Activated CD4-positive, alpha-beta T cell treated with anti-CD3 and anti-CD28 coated beads, Interleukin-2, amount 10 ng/mL, durations not matched to agents 24 days and 14 days (primary cell): ENCODE measurements at regions not wholly inside any gene's neighbourhood (a gene's known extent, or its start where the extent isn't known, plus 50 kb on each side); places are given as distances from the start of the nearest gene placed in this dataset.
"Not testable (repeated sequence)": the region's sequence is repeated elsewhere in the genome, so short reads cannot be mapped to it uniquely, and the experiment has no call there.

Source experiments
- DNase-seq: peaks from one replicate; pipeline ENCODE4 v3.0.0; 2022
- H3K27ac Mint-ChIP-seq: one replicate; pipeline ENCODE4 v1.8.0; 2022; ENCODE audit warnings: mild to moderate bottlenecking, mixed read lengths
- H3K27me3 Mint-ChIP-seq: one replicate; pipeline ENCODE4 v1.8.0; 2022; ENCODE audit warnings: mixed read lengths
- H3K36me3 Mint-ChIP-seq: one replicate; pipeline ENCODE4 v1.8.0; 2022; ENCODE audit warnings: low read depth, mild to moderate bottlenecking, mixed read lengths
- H3K4me1 Mint-ChIP-seq: one replicate; pipeline ENCODE4 v1.8.0; 2021; ENCODE audit warnings: mixed read lengths
- H3K4me3 Mint-ChIP-seq: one replicate; pipeline ENCODE4 v1.8.0; 2022; ENCODE audit warnings: mild to moderate bottlenecking, moderate library complexity, mixed read lengths
- H3K9me3 Mint-ChIP-seq: one replicate; pipeline ENCODE4 v1.8.0; 2021; ENCODE audit warnings: mixed read lengths
- intact Hi-C: fragments of 100-400 bp; cut with micrococcal nuclease; formaldehyde crosslinking; loops from one replicate; pipeline ENCODE4 v1.15.1; 2023

DNA sequence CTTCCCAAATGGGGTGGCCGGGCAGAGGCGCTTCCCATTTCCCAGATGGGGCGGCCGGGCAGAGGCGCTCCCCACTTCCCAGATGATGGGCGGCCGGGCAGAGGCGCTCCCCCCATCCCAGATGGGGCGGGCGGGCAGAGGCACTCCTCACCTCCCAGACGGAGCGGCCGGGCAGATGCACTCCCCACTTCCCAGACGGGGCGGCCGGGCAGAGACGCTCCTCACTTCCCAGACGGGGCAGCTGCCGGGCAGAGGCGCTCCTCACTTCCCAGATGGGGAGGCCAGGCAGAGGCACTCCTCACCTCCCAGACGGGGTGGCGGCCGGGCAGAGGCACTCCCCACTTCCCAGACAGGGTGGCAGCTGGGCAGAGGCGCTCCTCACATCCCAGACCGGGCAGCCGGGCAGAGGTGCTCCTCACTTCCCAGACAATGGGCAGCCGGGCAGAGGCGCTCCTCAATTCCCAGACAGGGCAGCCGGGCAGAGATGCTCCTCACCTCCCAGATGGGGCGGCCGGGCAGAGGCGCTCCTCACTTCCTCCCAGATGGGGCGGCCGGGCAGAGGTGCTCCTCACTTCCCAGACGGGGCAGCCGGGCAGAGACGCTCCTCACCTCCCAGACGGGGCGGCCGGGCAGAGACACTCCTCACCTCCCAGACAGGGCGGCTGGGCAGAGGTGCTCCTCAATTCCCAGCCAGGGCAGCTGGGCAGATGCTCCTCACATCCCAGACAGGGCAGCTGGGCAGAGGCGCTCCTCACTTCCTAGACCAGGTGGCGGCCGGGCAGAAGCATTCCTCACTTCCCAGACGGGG lies 345.0 kb downstream of the TUBA3C start:
- H3K4me1 Mint-ChIP-seq, H3K36me3 Mint-ChIP-seq: not testable (repeated sequence)

DNA sequence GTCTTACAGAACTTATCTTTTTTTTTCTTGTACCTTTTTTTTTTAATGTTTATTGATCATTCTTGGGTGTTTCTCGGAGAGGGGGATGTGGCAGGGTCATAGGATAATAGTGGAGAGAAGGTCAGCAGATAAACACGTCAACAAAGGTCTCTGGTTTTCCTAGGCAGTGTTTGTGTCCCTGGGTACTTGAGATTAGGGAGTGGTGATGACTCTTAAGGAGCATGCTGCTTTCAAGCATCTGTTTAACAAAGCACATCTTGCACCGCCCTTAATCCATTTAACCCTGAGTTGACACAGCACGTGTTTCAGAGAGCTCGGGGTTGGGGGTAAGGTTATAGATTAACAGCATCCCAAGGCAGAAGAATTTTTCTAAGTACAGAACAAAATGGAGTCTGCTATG lies 345.9 kb downstream of the TUBA3C start:
- H3K27ac Mint-ChIP-seq, DNase-seq, H3K4me1 Mint-ChIP-seq, H3K9me3 Mint-ChIP-seq, H3K36me3 Mint-ChIP-seq, H3K27me3 Mint-ChIP-seq, intact Hi-C loops, H3K4me3 Mint-ChIP-seq: not testable (repeated sequence)

More for the DNA sequence above, 345.0 kb downstream of the TUBA3C start:
- H3K27ac Mint-ChIP-seq, DNase-seq, H3K27me3 Mint-ChIP-seq, H3K4me3 Mint-ChIP-seq, H3K9me3 Mint-ChIP-seq, intact Hi-C loops: not testable (repeated sequence)

DNA sequence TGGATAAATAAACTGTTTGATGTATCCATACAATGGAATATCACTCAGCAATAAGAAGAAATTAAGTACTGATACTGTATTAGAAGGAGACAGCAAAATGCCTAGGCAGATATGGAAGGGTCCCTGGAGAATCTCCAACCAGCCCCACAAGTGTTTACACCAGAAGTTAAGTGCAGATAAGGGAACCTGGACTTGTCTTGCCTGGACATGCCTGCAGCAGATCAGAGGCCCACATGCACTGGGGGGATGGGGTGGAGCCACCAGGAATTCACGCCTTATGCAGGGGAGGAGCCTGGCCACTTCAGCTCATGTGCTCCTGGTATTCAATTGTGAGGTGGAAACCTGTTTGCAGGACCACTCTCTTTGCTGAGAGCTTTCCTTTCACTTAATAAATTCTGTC lies 356.9 kb downstream of the TUBA3C start:
- H3K27ac Mint-ChIP-seq = not testable (repeated sequence)

DNA sequence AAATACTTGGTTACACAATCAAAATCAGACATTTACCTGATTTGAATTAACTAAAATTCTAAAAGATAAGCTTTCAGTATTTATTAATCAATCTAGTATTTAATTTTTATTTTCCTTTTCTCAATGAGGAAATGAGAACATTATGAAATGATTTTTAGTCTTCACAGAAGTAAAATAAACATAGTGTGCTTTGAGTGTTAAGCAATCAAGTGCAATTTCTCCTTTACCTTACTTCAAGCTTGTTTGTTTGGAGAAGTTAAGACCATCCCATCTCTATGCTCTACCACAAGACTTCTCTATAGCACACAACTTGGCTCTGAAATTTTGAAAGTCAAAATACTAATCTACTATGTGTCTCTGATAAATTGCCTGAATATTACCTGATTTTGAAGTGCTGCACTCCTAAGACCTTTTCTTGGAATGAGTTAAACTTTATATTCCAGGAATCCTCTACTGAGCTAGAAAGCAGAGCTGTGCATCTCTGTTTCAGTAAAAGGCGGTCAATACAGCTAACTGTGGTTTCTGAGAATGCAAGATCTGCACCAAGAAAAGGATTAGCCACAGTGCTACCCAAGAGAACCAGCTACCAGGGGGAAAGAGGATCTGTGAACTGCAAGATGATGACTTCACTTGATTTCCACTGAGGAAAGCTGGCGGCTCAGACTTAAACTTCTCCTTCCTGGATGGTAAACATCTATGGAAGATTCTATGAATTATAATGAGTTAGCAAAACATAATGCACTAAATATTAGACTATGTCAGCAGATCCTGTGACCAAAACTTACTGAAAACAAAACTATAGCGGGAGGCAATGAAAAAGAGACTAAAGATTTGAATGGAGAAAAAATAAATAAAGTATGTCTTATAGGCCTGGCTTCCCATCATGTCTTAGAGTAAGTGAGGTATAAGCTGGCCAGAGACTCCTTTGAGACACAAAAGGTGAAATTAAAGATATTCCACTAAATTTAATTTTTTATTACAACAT lies 358.7 kb downstream of the TUBA3C start:
- intact Hi-C loops, H3K27me3 Mint-ChIP-seq, H3K27ac Mint-ChIP-seq, H3K4me1 Mint-ChIP-seq, H3K4me3 Mint-ChIP-seq, DNase-seq, H3K9me3 Mint-ChIP-seq, H3K36me3 Mint-ChIP-seq: not testable (repeated sequence)

More for the DNA sequence above, 356.9 kb downstream of the TUBA3C start:
- H3K27me3 Mint-ChIP-seq, DNase-seq, intact Hi-C loops, H3K9me3 Mint-ChIP-seq, H3K4me3 Mint-ChIP-seq, H3K36me3 Mint-ChIP-seq, H3K4me1 Mint-ChIP-seq: not testable (repeated sequence)

DNA sequence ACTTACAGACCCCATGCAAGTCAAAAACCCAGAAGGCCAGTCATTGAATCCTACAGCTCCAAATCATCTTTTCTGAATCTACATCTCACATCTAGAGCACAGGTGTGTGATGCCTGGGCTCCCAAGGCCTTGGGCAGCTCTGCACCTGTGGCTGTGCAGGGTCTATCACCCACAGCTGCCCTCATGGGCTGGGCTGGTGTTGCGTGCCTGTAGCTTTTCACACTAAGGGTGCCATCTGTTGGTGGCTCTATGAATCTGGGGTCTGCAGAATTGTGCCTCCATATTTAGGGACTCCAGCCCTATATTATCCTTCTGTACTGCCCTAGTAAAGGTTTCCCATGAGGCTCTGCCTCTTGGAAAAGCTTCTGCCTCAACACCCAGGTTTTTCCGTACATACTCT lies 407.6 kb downstream of the TUBA3C start:
- DNase-seq, H3K9me3 Mint-ChIP-seq, H3K4me3 Mint-ChIP-seq, H3K27ac Mint-ChIP-seq, intact Hi-C loops, H3K27me3 Mint-ChIP-seq, H3K36me3 Mint-ChIP-seq, H3K4me1 Mint-ChIP-seq: not testable (repeated sequence)

DNA sequence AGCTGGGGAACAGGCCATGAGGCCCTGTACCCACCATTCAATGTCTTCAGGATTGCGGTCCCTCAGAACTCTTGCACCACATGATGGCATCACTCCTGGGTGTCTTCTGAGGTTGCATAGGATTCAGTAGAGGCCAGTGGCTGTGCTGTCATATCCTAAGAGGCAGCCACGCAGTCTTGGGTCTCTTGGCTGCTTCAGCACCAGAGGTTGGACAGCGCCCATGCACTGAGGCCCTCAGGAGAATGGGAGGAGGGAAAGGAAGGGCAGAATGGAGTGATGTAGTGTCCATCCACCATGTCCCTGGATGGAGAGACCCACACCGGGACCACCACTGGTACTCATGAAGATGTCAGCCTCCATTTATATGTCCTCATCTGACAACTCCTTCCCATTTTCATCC lies 439.9 kb downstream of the TUBA3C start:
- H3K27me3 Mint-ChIP-seq, H3K4me1 Mint-ChIP-seq, H3K27ac Mint-ChIP-seq, DNase-seq, H3K4me3 Mint-ChIP-seq, H3K9me3 Mint-ChIP-seq, intact Hi-C loops, H3K36me3 Mint-ChIP-seq: not testable (repeated sequence)

DNA sequence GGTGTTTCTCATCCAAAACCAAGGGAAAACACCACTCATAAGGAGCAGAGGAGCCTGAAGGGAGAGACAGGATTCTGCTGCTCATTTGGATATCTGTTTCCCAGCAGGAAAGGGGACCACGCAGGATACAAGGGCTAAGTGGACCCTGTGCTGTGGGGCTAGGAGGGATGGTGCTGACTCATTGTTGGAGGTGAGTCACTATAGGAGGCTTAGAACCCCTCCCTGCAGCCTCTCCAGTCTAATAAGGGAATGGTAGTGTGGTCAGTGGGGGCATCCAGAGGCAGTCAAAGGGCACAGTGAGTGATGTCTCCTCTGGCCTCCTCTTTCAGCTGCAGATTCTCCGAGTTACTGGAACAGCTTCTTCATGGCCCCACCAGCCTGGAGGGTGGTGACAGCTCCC lies 442.3 kb downstream of the TUBA3C start:
- Mint-ChIP-seq H3K27me3 (no peaks in the 10 kb centered on the region), H3K36me3 (no peaks in the 10 kb centered on the region), H3K4me1 (no peaks in the 10 kb centered on the region), H3K9me3 (no peaks in the 10 kb centered on the region), H3K4me3 (no peak overlapping the region), H3K27ac (no peak overlapping the region)
- intact Hi-C loops = no loop called here
- DNase-seq = no peak

DNA sequence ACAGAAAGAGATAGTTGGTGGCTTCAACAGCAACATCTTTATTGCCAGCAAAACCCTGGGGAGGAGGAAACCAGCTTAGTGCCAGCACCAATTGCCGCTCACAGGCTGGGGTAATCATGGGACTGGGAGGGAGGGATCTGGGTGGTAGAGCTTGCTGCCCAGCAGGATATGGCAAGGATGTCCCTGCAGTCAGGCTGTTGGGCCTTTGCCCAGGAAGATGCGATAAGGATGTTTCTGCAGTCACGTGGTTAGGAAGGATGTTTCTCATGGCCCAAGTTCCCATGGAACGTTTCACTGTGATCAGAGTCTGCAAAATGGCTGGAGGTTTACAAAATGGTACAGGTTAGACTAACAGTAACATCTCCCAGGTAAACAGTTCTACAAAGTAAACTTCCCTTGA lies 443.5 kb downstream of the TUBA3C start:
- intact Hi-C loops, H3K27me3 Mint-ChIP-seq, H3K4me3 Mint-ChIP-seq, H3K9me3 Mint-ChIP-seq, H3K36me3 Mint-ChIP-seq, H3K4me1 Mint-ChIP-seq, H3K27ac Mint-ChIP-seq, DNase-seq: not testable (repeated sequence)

DNA sequence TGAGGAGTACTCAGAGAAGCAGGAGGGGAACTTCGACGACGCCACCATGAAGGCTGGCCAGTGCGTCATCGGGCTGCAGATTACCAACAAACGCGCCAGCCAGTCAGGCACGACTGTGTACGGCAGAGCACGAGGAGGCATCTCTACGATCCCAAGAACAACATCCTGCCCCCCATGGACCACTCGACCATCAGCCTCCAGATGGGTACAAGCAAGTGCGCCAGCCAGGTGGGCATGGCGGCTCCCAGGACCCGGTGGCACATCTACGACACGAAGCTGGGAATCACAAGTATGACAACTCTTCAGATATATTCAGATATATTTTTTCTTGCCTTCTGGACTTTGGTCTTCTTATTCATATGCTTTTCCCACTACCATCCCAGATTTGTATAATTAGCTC lies 454.5 kb downstream of the TUBA3C start:
- H3K9me3 Mint-ChIP-seq, H3K27me3 Mint-ChIP-seq, H3K27ac Mint-ChIP-seq, H3K4me1 Mint-ChIP-seq, intact Hi-C loops, DNase-seq, H3K4me3 Mint-ChIP-seq, H3K36me3 Mint-ChIP-seq: not testable (repeated sequence)

DNA sequence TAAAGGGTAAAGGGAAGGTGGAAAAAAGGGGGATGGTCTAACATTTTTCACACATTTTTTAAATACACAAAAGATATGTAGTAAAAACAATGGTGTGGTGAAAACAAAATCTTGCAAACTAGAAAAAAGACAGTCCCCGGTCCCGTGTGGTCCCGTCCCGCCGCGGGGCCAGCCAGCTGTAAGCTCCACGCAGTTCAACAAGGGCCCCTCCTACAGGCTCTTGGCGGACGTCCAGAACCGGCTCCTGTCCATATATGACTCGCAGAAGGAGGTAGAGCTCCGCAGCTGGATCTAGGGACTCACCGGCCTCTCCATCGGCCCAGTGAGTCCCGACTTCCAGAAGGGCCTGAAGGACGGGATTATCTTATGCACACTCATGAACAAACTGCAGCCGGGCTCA lies 455.1 kb downstream of the TUBA3C start:
- H3K27me3 Mint-ChIP-seq, DNase-seq, H3K36me3 Mint-ChIP-seq, H3K27ac Mint-ChIP-seq, intact Hi-C loops, H3K9me3 Mint-ChIP-seq, H3K4me3 Mint-ChIP-seq, H3K4me1 Mint-ChIP-seq: not testable (repeated sequence)

DNA sequence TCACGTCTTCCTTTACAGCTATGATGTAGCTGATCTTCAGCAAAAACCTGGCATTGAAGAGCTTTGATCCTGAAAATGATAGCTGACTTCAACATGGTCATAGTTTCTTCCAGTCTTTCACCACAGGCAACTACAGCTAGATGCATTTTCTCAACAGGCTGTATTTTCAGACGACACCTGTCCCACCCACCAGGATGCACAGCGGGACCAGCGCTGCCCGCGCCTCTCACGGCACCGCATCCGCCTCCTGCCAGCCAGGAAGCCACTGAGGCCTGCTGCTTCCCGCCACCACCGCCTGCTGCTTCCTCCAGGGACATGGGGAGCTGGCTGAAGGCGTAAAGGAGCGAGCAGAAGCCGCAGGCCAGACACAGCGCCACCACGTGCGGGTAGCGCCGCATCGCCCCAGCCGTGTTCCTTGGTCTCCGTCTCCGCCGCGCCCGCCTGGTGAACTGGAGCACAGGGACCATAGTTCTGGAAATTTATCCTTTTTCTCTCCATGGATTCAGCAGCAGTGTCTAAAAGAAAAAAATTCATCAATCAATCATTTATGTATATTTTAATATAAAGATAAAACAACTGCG lies 456.3 kb downstream of the TUBA3C start:
- H3K4me1 Mint-ChIP-seq, H3K36me3 Mint-ChIP-seq, H3K9me3 Mint-ChIP-seq, DNase-seq, H3K27ac Mint-ChIP-seq, H3K4me3 Mint-ChIP-seq, H3K27me3 Mint-ChIP-seq, intact Hi-C loops: not testable (repeated sequence)

DNA sequence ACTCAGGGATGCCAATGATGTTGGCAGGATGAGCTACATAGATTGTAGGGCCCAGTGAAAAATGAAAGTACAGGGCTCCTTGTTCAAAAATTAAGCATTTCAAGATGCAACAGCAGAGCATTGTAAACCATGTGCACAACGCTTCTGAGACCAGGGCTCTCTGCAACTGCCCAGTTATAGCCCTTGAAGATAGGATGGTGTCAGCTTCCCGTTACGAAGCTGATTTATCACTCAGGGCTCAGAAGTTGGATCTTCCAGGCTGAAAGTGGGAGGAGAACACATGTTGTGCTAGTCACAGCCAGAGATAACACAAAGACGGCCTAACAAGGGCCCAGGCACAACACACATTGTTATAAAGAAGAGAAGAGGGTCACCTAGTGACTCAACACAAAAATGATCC lies 466.7 kb downstream of the TUBA3C start:
- H3K27ac Mint-ChIP-seq = no peak overlapping the region
- peaks cover 5% of the 10 kb centered on the region for H3K9me3 Mint-ChIP-seq

DNA sequence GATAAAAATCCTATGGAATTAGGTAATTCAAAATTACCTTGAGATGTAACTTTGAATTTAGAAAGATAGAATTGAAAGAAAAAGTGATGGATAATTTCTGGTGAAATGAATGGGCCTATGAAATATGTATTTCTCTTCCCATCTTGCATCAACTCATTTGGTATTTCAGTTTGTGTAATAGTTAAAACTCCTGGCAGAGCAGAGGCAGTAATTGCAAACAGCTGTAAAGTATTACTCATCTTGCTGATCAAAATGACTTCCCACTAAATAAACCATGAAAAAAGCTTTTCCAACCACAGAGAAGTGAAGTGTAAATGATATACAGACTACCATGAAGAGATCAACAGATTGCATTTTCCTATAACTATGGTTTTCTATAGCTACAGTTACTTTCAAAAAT lies 471.0 kb downstream of the TUBA3C start:
- not testable (repeated sequence) for H3K27me3 Mint-ChIP-seq

More for the DNA sequence above, 466.7 kb downstream of the TUBA3C start:
- Mint-ChIP-seq H3K4me1 (no peaks in the 10 kb centered on the region), H3K36me3 (no peaks in the 10 kb centered on the region), H3K27me3 (no peaks in the 10 kb centered on the region), H3K4me3 (no peak overlapping the region)
- intact Hi-C loops = no loop called here
- DNase-seq = no peak

DNA sequence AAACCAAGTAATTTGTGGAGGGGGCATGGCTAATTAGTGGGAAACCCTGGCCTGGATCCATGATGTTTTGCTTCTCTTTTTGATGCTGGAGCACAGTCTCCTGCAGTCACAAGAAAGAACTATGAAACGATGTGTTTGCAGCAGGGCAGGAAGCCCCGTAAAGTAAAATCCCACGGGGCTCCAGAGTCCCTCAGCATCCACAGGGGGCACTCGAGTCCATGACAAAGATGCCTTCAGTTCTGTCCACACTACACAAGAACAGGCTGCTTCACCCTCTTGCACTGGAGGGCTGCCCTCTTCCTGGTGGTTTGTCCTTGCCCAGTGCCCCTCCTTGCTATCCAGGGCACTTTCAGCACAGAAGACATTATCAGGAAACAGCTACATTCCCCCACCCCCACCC lies 475.1 kb downstream of the TUBA3C start:
- intact Hi-C loops, H3K27ac Mint-ChIP-seq, H3K4me1 Mint-ChIP-seq, H3K36me3 Mint-ChIP-seq, H3K4me3 Mint-ChIP-seq, DNase-seq, H3K27me3 Mint-ChIP-seq, H3K9me3 Mint-ChIP-seq: not testable (repeated sequence)

More for the DNA sequence above, 471.0 kb downstream of the TUBA3C start:
- H3K27ac Mint-ChIP-seq, DNase-seq, intact Hi-C loops, H3K4me3 Mint-ChIP-seq, H3K4me1 Mint-ChIP-seq, H3K36me3 Mint-ChIP-seq, H3K9me3 Mint-ChIP-seq: not testable (repeated sequence)
